Mucosa of rectum (tissue), 2 donors: ENCODE measurements at regions not wholly inside any gene's neighbourhood (a gene's known extent, or its start where the extent isn't known, plus 50 kb on each side); places are given as distances from the start of the nearest gene placed in this dataset.

Experiments used
- H3K27ac ChIP-seq, 2 donors: one replicate each; pipeline ENCODE4 v1.7.0; 2013; ENCODE audit warnings: inconsistent platforms in 2 of 2, low read depth in 2 of 2, low read length in 2 of 2
- H3K27me3 ChIP-seq, 2 donors: one replicate each; pipeline ENCODE4 v1.7.0; 2013; ENCODE audit warnings: low read length in 2 of 2; ENCODE audit not compliant: control insufficient read depth in 2 of 2, insufficient read depth in 2 of 2
- H3K36me3 ChIP-seq, 2 donors: one replicate each; pipeline ENCODE4 v1.7.0; 2013; ENCODE audit warnings: low read length in 2 of 2; ENCODE audit not compliant: control insufficient read depth in 2 of 2, insufficient read depth in 2 of 2
- H3K4me1 ChIP-seq, 2 donors: one replicate each; pipeline ENCODE4 v1.7.0; 2013; ENCODE audit warnings: low read length in 2 of 2, mild to moderate bottlenecking in 1 of 2; ENCODE audit not compliant: control insufficient read depth in 2 of 2, insufficient read depth in 2 of 2
- H3K4me3 ChIP-seq, 2 donors: one replicate each; pipeline ENCODE4 v1.7.0; 2013; ENCODE audit warnings: low read length in 2 of 2
- H3K9ac ChIP-seq, 2 donors: one replicate each; pipeline ENCODE4 v1.7.0; 2013; ENCODE audit warnings: low read length in 2 of 2, low read depth in 1 of 2, mild to moderate bottlenecking in 1 of 2
- H3K9me3 ChIP-seq, 2 donors: one replicate each; pipeline ENCODE4 v1.7.0; 2013; ENCODE audit warnings: low read length in 2 of 2; ENCODE audit not compliant: control insufficient read depth in 2 of 2
- donor health status: healthy.
- donor health status: Normal muscosa, but diverticular disease.

GRCh38 chr12:75888399-75888798 is 143.2 kb downstream of the PHLDA1 start:
- Histone ChIP-seq H3K27me3 (peaks cover 0 to 3% of the 10 kb centered on the region in 2 donors), H3K27ac (no peak overlapping the region)

GRCh38 chr12:75887979-75888378 is 143.6 kb downstream of the PHLDA1 start:
- Histone ChIP-seq H3K9ac (no peak overlapping the region), H3K9me3 (no peaks in the 10 kb centered on the region), H3K27ac (no peak overlapping the region), H3K4me3 (no peak overlapping the region), H3K27me3 (peaks cover 0 to 3% of the 10 kb centered on the region in 2 donors), H3K36me3 (no peaks in the 10 kb centered on the region), H3K4me1 (no peaks in the 10 kb centered on the region)

More at GRCh38 chr12:75888399-75888798, 143.2 kb downstream of the PHLDA1 start:
- H3K9ac ChIP-seq: no peak overlapping the region
- H3K9me3 ChIP-seq: no peaks in the 10 kb centered on the region
- H3K36me3 ChIP-seq: no peaks in the 10 kb centered on the region
- H3K4me1 ChIP-seq: no peaks in the 10 kb centered on the region
- no peak overlapping the region for H3K4me3 ChIP-seq

GRCh38 chr12:75884465-75884985 is 147.1 kb downstream of the PHLDA1 start:
- Histone ChIP-seq H3K36me3 (no peaks in the 10 kb centered on the region), H3K4me3 (no peak overlapping the region), H3K9me3 (no peaks in the 10 kb centered on the region), H3K27ac (no peak overlapping the region), H3K27me3 (peaks cover 0 to 3% of the 10 kb centered on the region in 2 donors), H3K9ac (no peak overlapping the region), H3K4me1 (no peaks in the 10 kb centered on the region)

- H3K4me3 ChIP-seq: no peak overlapping the region
- no peaks in the 10 kb centered on the region for H3K27me3 ChIP-seq
- H3K9ac ChIP-seq: no peak overlapping the region
- H3K4me1 ChIP-seq: no peaks in the 10 kb centered on the region
- no peaks in the 10 kb centered on the region for H3K9me3 ChIP-seq
- no peaks in the 10 kb centered on the region for H3K36me3 ChIP-seq
- no peak overlapping the region for H3K27ac ChIP-seq
Observed at GRCh38 chr12:75883241-75883640, 148.3 kb downstream of the PHLDA1 start.

GRCh38 chr12:75882421-75882820 is 149.2 kb downstream of the PHLDA1 start:
- Histone ChIP-seq H3K27me3 (no peaks in the 10 kb centered on the region), H3K36me3 (no peaks in the 10 kb centered on the region), H3K9me3 (no peaks in the 10 kb centered on the region), H3K4me3 (no peak overlapping the region), H3K9ac (no peak overlapping the region), H3K4me1 (no peaks in the 10 kb centered on the region), H3K27ac (no peak overlapping the region)

GRCh38 chr12:75881920-75882319 is 149.7 kb downstream of the PHLDA1 start:
- H3K9me3 ChIP-seq: no peaks in the 10 kb centered on the region
- no peak overlapping the region for H3K4me3 ChIP-seq
- H3K27me3 ChIP-seq: no peaks in the 10 kb centered on the region
- H3K4me1 ChIP-seq: no peaks in the 10 kb centered on the region
- H3K9ac ChIP-seq: no peak overlapping the region
- H3K36me3 ChIP-seq: no peaks in the 10 kb centered on the region
- H3K27ac ChIP-seq: no peak overlapping the region

- H3K36me3 ChIP-seq: no peaks in the 10 kb centered on the region
- no peaks in the 10 kb centered on the region for H3K4me1 ChIP-seq
- no peaks in the 10 kb centered on the region for H3K9me3 ChIP-seq
- H3K9ac ChIP-seq: no peak overlapping the region
- H3K27ac ChIP-seq: no peak overlapping the region
- H3K4me3 ChIP-seq: no peak overlapping the region
- no peaks in the 10 kb centered on the region for H3K27me3 ChIP-seq
Observed at GRCh38 chr12:75877763-75878621, 153.6 kb downstream of the PHLDA1 start.

GRCh38 chr12:75876832-75877762 is 154.5 kb downstream of the PHLDA1 start:
- H3K9ac ChIP-seq: no peak overlapping the region
- H3K9me3 ChIP-seq: no peaks in the 10 kb centered on the region
- no peak overlapping the region for H3K27ac ChIP-seq
- no peak overlapping the region for H3K4me3 ChIP-seq
- no peaks in the 10 kb centered on the region for H3K36me3 ChIP-seq
- H3K4me1 ChIP-seq: no peaks in the 10 kb centered on the region
- no peaks in the 10 kb centered on the region for H3K27me3 ChIP-seq

- no peaks in the 10 kb centered on the region for H3K9me3 ChIP-seq
- H3K4me1 ChIP-seq: no peaks in the 10 kb centered on the region
- no peak overlapping the region for H3K4me3 ChIP-seq
- no peak overlapping the region for H3K9ac ChIP-seq
- H3K27me3 ChIP-seq: no peaks in the 10 kb centered on the region
- H3K36me3 ChIP-seq: no peaks in the 10 kb centered on the region
- H3K27ac ChIP-seq: no peak overlapping the region
Observed at GRCh38 chr12:75874441-75874840, 157.1 kb downstream of the PHLDA1 start.

- no peaks in the 10 kb centered on the region for H3K36me3 ChIP-seq
- no peak overlapping the region for H3K9ac ChIP-seq
- no peak overlapping the region for H3K27ac ChIP-seq
- no peaks in the 10 kb centered on the region for H3K27me3 ChIP-seq
- no peaks in the 10 kb centered on the region for H3K9me3 ChIP-seq
- H3K4me3 ChIP-seq: no peak overlapping the region
- no peaks in the 10 kb centered on the region for H3K4me1 ChIP-seq
Observed at GRCh38 chr12:75872762-75873161, 158.8 kb downstream of the PHLDA1 start.
